H1 (cell line): ENCODE measurements at regions not wholly inside any gene's neighbourhood (a gene's known extent, or its start where the extent isn't known, plus 50 kb on each side); places are given as distances from the start of the nearest gene placed in this dataset.

Experiments
- CTCF ChIA-PET: fragments of 300-600 bp; sonication (Branson Sonifier 250); formaldehyde crosslinking; loops from one replicate; lab custom pipeline; 2021; ENCODE audit not compliant: partially characterized antibody; lab: Charles Lee
- POLR2A ChIA-PET: fragments of 300-600 bp; sonication (Branson Sonifier 250); formaldehyde crosslinking; loops from one replicate; lab custom pipeline; 2021; ENCODE audit warnings: inconsistent platforms; ENCODE audit not compliant: partially characterized antibody; lab: Charles Lee
- DNase-seq, 2 experiments: peaks; one replicate each; pipeline versions ENCODE4 v3.0.0 to v3.0.0-alpha.2; 2010 to 2022; ENCODE audit warnings: low spot score in 2 of 2, low read depth in 1 of 2, mixed read lengths in 1 of 2
- FAIRE-seq: peaks from 2 replicates; lab custom pipeline; 2011; peaks lifted over from hg19 to GRCh38; lab: Jason Lieb, UNC
- H2AFZ ChIP-seq: 2 replicates; pipeline ENCODE4 v1.8.1; 2012; ENCODE audit warnings: low read length, inconsistent platforms
- H2AK5ac ChIP-seq: 2 replicates; pipeline ENCODE4 v1.6.1; 2013; ENCODE audit warnings: low read depth, low read length
- H2BK120ac ChIP-seq: replicated peaks from 2 replicates; pipeline ENCODE3; 2013; ENCODE audit warnings: low read depth, low read length, inconsistent platforms
- H2BK12ac ChIP-seq: 2 replicates; pipeline ENCODE4 v1.6.1; 2013; ENCODE audit warnings: low read depth, low read length
- H2BK15ac ChIP-seq: 2 replicates; pipeline ENCODE4 v1.6.1; 2013; ENCODE audit warnings: low read length
- H2BK20ac ChIP-seq: 2 replicates; pipeline ENCODE4 v1.6.1; 2013; ENCODE audit warnings: low read length
- H2BK5ac ChIP-seq: 2 replicates; pipeline ENCODE4 v1.6.1; 2013; ENCODE audit warnings: low read depth, low read length
- H3K14ac ChIP-seq: 2 replicates; pipeline ENCODE4 v1.6.1; 2013; ENCODE audit warnings: inconsistent platforms; ENCODE audit not compliant: insufficient read length
- H3K18ac ChIP-seq: 2 replicates; pipeline ENCODE4 v1.6.1; 2013; ENCODE audit warnings: low read length; ENCODE audit errors: extremely low read depth
- H3K23ac ChIP-seq: 2 replicates; pipeline ENCODE4 v1.6.1; 2013; ENCODE audit warnings: inconsistent platforms; ENCODE audit not compliant: insufficient read length
- H3K23me2 ChIP-seq: 2 replicates; pipeline ENCODE4 v1.6.1; 2013; ENCODE audit warnings: low read depth, low read length
- H3K27ac ChIP-seq: 2 replicates; pipeline ENCODE4 v1.6.1; 2011; ENCODE audit warnings: low read depth, low read length, inconsistent platforms
- H3K27me3 ChIP-seq, 4 experiments: replicated peaks in 1 of 4; 1 replicate in 1 of 4; 2 replicates in 3 of 4; pipeline versions ENCODE4 v1.6.1 to v1.8.1; 2011 to 2013; ENCODE audit warnings: low read length in 3 of 4, mild to moderate bottlenecking in 3 of 4, inconsistent platforms in 2 of 4, mixed read lengths in 2 of 4, moderate library complexity in 1 of 4; ENCODE audit not compliant: control insufficient read depth in 3 of 4, insufficient read depth in 3 of 4; ENCODE audit errors: extremely low read depth in 1 of 4
- H3K36me3 ChIP-seq, 4 experiments: 2 replicates each; pipeline versions ENCODE4 v1.6.1 to v1.8.1; 2011 to 2013; ENCODE audit warnings: mild to moderate bottlenecking in 4 of 4, low read length in 3 of 4, moderate library complexity in 2 of 4, control low read depth in 1 of 4, inconsistent platforms in 1 of 4; ENCODE audit not compliant: insufficient read depth in 4 of 4, control insufficient read depth in 2 of 4
- H3K4ac ChIP-seq: replicated peaks from 2 replicates; pipeline ENCODE3; 2013; ENCODE audit warnings: low read length, low read depth, mixed read lengths, inconsistent platforms; ENCODE audit not compliant: insufficient read length
- H3K4me1 ChIP-seq, 4 experiments: replicated peaks in 1 of 4; 1 replicate in 1 of 4; 2 replicates in 3 of 4; pipeline versions ENCODE4 v1.6.1 to v1.8.1; 2011 to 2013; ENCODE audit warnings: low read length in 3 of 4, inconsistent platforms in 2 of 4, mixed read lengths in 1 of 4; ENCODE audit not compliant: insufficient read depth in 4 of 4, control insufficient read depth in 3 of 4
- H3K4me2 ChIP-seq, 2 experiments: 2 replicates each; pipeline versions ENCODE4 v1.6.1 to v1.8.1; 2011 to 2013; ENCODE audit warnings: low read depth in 2 of 2, low read length in 2 of 2, control low read depth in 1 of 2, inconsistent platforms in 1 of 2, mild to moderate bottlenecking in 1 of 2; ENCODE audit not compliant: insufficient read depth in 1 of 2
- H3K4me3 ChIP-seq, 4 experiments: fragments of 200-600, 300-600 bp in 1 of 4; sonication (generic), shearing (Covaris generic), sonication (Bioruptor Twin) in 1 of 4; 2 replicates each; pipeline versions ENCODE4 v1.5.1 to v1.8.1; 2011 to 2016; ENCODE audit warnings: low read length in 4 of 4, low read depth in 3 of 4, control low read depth in 2 of 4, inconsistent platforms in 2 of 4, mild to moderate bottlenecking in 2 of 4, mixed read lengths in 1 of 4, moderate library complexity in 1 of 4; ENCODE audit not compliant: insufficient read depth in 2 of 4; ENCODE audit errors: extremely low read depth in 1 of 4
- H3K56ac ChIP-seq: replicated peaks from 2 replicates; pipeline ENCODE3; 2013; ENCODE audit warnings: low read depth, mild to moderate bottlenecking, mixed read lengths, low read length, inconsistent platforms; ENCODE audit not compliant: insufficient read length
- H3K79me1 ChIP-seq: 2 replicates; pipeline ENCODE4 v1.6.1; 2013; ENCODE audit warnings: low read depth, low read length, control low read depth
- H3K79me2 ChIP-seq, 2 experiments: 2 replicates each; pipeline versions ENCODE4 v1.6.1 to v1.8.1; 2012 to 2013; ENCODE audit warnings: low read length in 2 of 2, mild to moderate bottlenecking in 2 of 2, inconsistent platforms in 1 of 2; ENCODE audit not compliant: insufficient read depth in 2 of 2, control insufficient read depth in 1 of 2
- H3K9ac ChIP-seq, 4 experiments: replicated peaks in 1 of 4; 1 replicate in 1 of 4; 2 replicates in 3 of 4; pipeline versions ENCODE4 v1.6.1 to v1.8.1; 2011 to 2013; ENCODE audit warnings: low read depth in 3 of 4, low read length in 3 of 4, control low read depth in 2 of 4, mild to moderate bottlenecking in 2 of 4, moderate library complexity in 2 of 4, inconsistent platforms in 1 of 4; ENCODE audit errors: extremely low read depth in 1 of 4
- H3K9me3 ChIP-seq, 2 experiments: 2 replicates each; pipeline versions ENCODE4 v1.6.1 to v1.8.1; 2012 to 2013; ENCODE audit warnings: mild to moderate bottlenecking in 2 of 2, moderate library complexity in 2 of 2, control low read depth in 1 of 2, inconsistent platforms in 1 of 2, low read depth in 1 of 2, low read length in 1 of 2, mixed read lengths in 1 of 2; ENCODE audit not compliant: insufficient read depth in 2 of 2
- H4K20me1 ChIP-seq, 2 experiments: replicated peaks in 1 of 2; 2 replicates each; pipeline versions ENCODE3 to v1.8.1; 2011 to 2013; ENCODE audit warnings: inconsistent platforms in 2 of 2, low read length in 2 of 2, mild to moderate bottlenecking in 1 of 2; ENCODE audit not compliant: insufficient read depth in 2 of 2, control insufficient read depth in 1 of 2
- H4K5ac ChIP-seq: 2 replicates; pipeline ENCODE4 v1.6.1; 2013; ENCODE audit warnings: low read length, low read depth, mixed read lengths, inconsistent platforms; ENCODE audit not compliant: insufficient read length
- H4K8ac ChIP-seq: 2 replicates; pipeline ENCODE4 v1.8.0; 2013; ENCODE audit warnings: mild to moderate bottlenecking, moderate library complexity, low read length, inconsistent platforms; ENCODE audit not compliant: insufficient read depth; ENCODE audit errors: extremely low read depth
- H4K91ac ChIP-seq: replicated peaks from 2 replicates; pipeline ENCODE3; 2013; ENCODE audit warnings: low read length, mixed read lengths, inconsistent platforms; ENCODE audit not compliant: insufficient read length
- ASH2L ChIP-seq: fragments of 200-600, 300-600 bp; sonication (generic); IDR thresholded peaks from one replicate; pipeline ENCODE4 v1.7.1; 2017; ENCODE audit warnings: low read length
- CREB1 ChIP-seq: IDR thresholded peaks from 2 replicates; pipeline ENCODE4 v1.6.1; 2012; ENCODE audit warnings: inconsistent platforms
- HDAC6 ChIP-seq: IDR thresholded peaks from one replicate; pipeline ENCODE4 v1.7.1; 2012; ENCODE audit warnings: low read depth, mild to moderate bottlenecking, inconsistent platforms, low read length, moderate library complexity
- PHF8 ChIP-seq: fragments of 200-600 bp; sonication (generic); conservative IDR thresholded peaks from 2 replicates; pipeline ENCODE4 v1.7.1; 2012; ENCODE audit warnings: low read depth, mild to moderate bottlenecking, inconsistent platforms, low read length, moderate library complexity
- SAP30 ChIP-seq: fragments of 300-600 bp; sonication (generic); IDR thresholded peaks from 2 replicates; pipeline ENCODE4 v1.7.1; 2012; ENCODE audit warnings: low read length, moderate library complexity, mild to moderate bottlenecking, inconsistent platforms; ENCODE audit not compliant: insufficient read depth, insufficient replicate concordance
- TCF12 ChIP-seq: IDR thresholded peaks from 2 replicates; pipeline ENCODE4 v1.6.1; 2011; ENCODE audit warnings: low read depth, mild to moderate bottlenecking, low read length
- ZNF274 ChIP-seq: IDR thresholded peaks from 2 replicates; pipeline ENCODE4 v1.7.0; 2012; ENCODE audit warnings: low read length, borderline replicate concordance; ENCODE audit errors: extremely low read depth

DNA sequence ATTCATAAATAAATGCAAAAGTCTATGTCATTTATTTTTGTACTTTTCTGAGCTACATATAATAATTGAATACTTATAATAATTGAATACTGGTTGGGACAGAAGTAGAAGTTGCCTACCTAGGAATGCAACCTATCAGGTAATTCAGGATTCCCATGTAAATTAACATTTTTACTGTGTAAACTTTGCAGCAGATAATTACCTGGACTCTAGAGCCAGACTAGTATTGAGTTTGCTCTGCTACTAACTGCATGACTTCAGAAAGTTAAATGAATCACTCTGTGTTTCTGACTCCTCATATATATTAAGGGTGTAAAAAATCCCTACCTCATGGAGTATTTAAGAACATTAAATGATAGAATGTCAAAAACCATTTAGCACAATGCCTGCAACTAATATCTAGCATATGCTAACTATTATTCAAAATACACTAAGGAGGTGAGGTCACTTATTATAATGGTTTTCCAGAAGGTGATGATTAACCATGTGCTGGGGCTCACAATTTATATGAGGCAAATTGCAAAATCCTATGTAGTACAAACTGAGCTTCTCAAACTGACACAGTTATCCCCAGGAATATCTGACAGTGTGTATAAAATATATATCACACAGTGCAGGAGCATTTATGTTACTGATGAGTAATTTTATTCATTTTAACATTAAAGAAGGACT is 138.1 kb upstream of the ANO3 start:
- Histone ChIP-seq H3K23ac (no peak overlapping the region), H2BK5ac (no peak overlapping the region), H3K36me3 (no peaks in the 10 kb centered on the region), H4K8ac (no peak overlapping the region), H2BK20ac (no peak overlapping the region), H3K14ac (no peak overlapping the region), H3K18ac (no peak overlapping the region), H3K79me2 (no peaks in the 10 kb centered on the region), H2BK12ac (no peak overlapping the region), H3K4me2 (no peak overlapping the region), H2AFZ (no peak overlapping the region), H2BK15ac (no peak overlapping the region), H2AK5ac (no peak overlapping the region), H3K4me1 (no peaks in the 10 kb centered on the region), H4K5ac (no peak overlapping the region), H3K23me2 (no peaks in the 10 kb centered on the region), H3K4ac (no peak overlapping the region), H3K27ac (no peak overlapping the region), H3K9ac (no peak overlapping the region), H3K56ac (no peak overlapping the region), H4K91ac (no peak overlapping the region), H2BK120ac (no peak overlapping the region), H3K9me3 (no peaks in the 10 kb centered on the region), H4K20me1 (no peaks in the 10 kb centered on the region), H3K27me3 (no peaks in the 10 kb centered on the region), H3K79me1 (no peaks in the 10 kb centered on the region), H3K4me3 (no peak overlapping the region)
- ChIA-PET POLR2A (no interaction called here), CTCF (no interaction called here)
- no peak for DNase-seq
- FAIRE-seq = no peak
- no peak for TF ChIP-seq PHF8
- TF ChIP-seq ZNF274 = no peak
- no peak for TF ChIP-seq TCF12
- no peak for TF ChIP-seq CREB1
- no peak for TF ChIP-seq SAP30
- no peak for TF ChIP-seq ASH2L
- TF ChIP-seq HDAC6 = no peak
